H54 (cell line): ENCODE measurements at regions not wholly inside any gene's neighbourhood (a gene's known extent, or its start where the extent isn't known, plus 50 kb on each side); places are given as distances from the start of the nearest gene placed in this dataset.

ENCODE experiments used
- DNase-seq: peaks from one replicate; pipeline ENCODE4 v3.0.0; 2011; ENCODE audit warnings: low spot score, mixed read lengths; ENCODE audit not compliant: insufficient read length
- FAIRE-seq: peaks from 3 replicates; lab custom pipeline; 2011; peaks lifted over from hg19 to GRCh38; lab: Jason Lieb, UNC
- POLR2A ChIP-seq: IDR thresholded peaks from 2 replicates; pipeline ENCODE4 v1.6.1; 2011; ENCODE audit warnings: low read depth, mild to moderate bottlenecking, low read length

GRCh38 chr9:129254566-129255287, 76.7 kb upstream of the IER5L start:
- no peak for TF ChIP-seq POLR2A
- FAIRE-seq = no peak
- DNase-seq = no peak

- TF ChIP-seq POLR2A = no peak
- no peak for FAIRE-seq
These were observed 75.8 kb upstream of the IER5L start for GRCh38 chr9:129253803-129254381.

GRCh38 chr9:129252937-129253802, 75.1 kb upstream of the IER5L start:
- DNase-seq = no peak
- FAIRE-seq = no peak

More at GRCh38 chr9:129253803-129254381, 75.8 kb upstream of the IER5L start:
- no peak for DNase-seq

GRCh38 chr9:129250786-129251185, 72.7 kb upstream of the IER5L start:
- DNase-seq (no peak), FAIRE-seq (peak; percentile 69)
- no peak for TF ChIP-seq POLR2A

More at GRCh38 chr9:129252937-129253802, 75.1 kb upstream of the IER5L start:
- TF ChIP-seq POLR2A = no peak

GRCh38 chr9:129247285-129248153, 69.5 kb upstream of the IER5L start:
- no peak for FAIRE-seq
- TF ChIP-seq POLR2A = no peak
- DNase-seq = no peak

- TF ChIP-seq POLR2A = no peak
These were observed 67.2 kb upstream of the IER5L start for GRCh38 chr9:129245276-129245675.

GRCh38 chr9:129242971-129243561, 65.0 kb upstream of the IER5L start:
- FAIRE-seq (no peak), DNase-seq (no peak)
- TF ChIP-seq POLR2A = no peak

More at GRCh38 chr9:129245276-129245675, 67.2 kb upstream of the IER5L start:
- DNase-seq (peak; percentile 44), FAIRE-seq (peak; percentile 33)

- FAIRE-seq = no peak
- no peak for DNase-seq
- no peak for TF ChIP-seq POLR2A
These were observed 64.3 kb upstream of the IER5L start for GRCh38 chr9:129242191-129242941.

- no peak for TF ChIP-seq POLR2A
- no peak for DNase-seq
- FAIRE-seq = no peak
These were observed 63.7 kb upstream of the IER5L start for GRCh38 chr9:129241725-129242124.

GRCh38 chr9:129240581-129241211, 62.6 kb upstream of the IER5L start:
- FAIRE-seq = no peak

GRCh38 chr9:129239946-129240490, 62.0 kb upstream of the IER5L start:
- FAIRE-seq = no peak
- TF ChIP-seq POLR2A = no peak
- no peak for DNase-seq

More at GRCh38 chr9:129240581-129241211, 62.6 kb upstream of the IER5L start:
- DNase-seq = no peak
- TF ChIP-seq POLR2A = no peak

GRCh38 chr9:129237803-129238202, 59.7 kb upstream of the IER5L start:
- DNase-seq (no peak), FAIRE-seq (no peak)
- TF ChIP-seq POLR2A = no peak
